OCI-M2 (cell line): ENCODE measurements at regions not wholly inside any gene's neighbourhood (a gene's known extent, or its start where the extent isn't known, plus 50 kb on each side); places are given as distances from the start of the nearest gene placed in this dataset.

Experiments used
- DNase-seq: peaks from one replicate; lab custom pipeline; 2025; ENCODE audit not compliant: unreplicated experiment; lab: John Stamatoyannopoulos, UW

GRCh38 chr18:27411911-27412310 is 226.8 kb upstream of the CHST9 start:
- DNase-seq = no peak

- DNase-seq = no peak
Observed at GRCh38 chr18:27411013-27411412, 225.9 kb upstream of the CHST9 start.

DNA sequence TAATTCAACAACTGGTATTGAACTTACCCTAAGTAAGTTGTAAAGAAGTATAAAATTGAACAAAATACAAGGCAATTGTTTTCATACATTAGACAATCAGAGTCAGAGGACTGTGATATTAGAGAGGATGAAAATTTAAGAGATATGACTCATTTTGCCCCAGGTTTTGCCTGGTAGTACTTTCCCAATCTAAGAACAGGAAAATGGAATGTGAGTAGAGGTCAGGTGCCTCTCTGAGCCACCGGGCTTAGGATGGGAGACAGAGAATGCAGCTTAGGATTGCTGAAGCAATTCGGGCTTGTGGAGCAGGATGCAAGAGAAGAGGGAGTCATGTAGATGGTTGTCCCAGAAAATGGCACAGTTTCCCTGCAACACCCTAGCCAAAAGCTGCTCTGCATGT is 219.7 kb upstream of the CHST9 start:
- DNase-seq = no peak

- DNase-seq = no peak
Observed at GRCh38 chr18:27400001-27400400, 214.9 kb upstream of the CHST9 start.

DNA sequence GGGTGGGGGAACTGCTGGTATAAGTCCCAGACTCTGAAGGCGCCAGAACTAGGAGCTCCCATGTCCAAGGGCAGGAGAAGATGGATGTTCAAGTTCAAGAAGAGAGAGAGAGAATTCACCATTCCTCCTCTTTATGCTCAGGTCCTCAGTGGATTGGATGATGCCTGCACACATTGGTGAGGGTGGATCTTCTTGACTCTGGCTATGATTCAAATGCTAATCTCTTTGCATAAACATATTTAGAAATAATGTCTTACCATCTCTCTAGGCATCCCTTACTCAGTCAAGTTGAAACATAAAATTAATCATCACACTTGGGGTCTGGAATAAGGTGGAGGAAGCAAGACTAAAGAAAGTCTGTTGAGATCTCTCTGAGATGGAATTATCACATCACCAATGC is 210.6 kb upstream of the CHST9 start:
- DNase-seq = no peak

GRCh38 chr18:27394687-27395086 is 209.6 kb upstream of the CHST9 start:
- DNase-seq = no peak

DNA sequence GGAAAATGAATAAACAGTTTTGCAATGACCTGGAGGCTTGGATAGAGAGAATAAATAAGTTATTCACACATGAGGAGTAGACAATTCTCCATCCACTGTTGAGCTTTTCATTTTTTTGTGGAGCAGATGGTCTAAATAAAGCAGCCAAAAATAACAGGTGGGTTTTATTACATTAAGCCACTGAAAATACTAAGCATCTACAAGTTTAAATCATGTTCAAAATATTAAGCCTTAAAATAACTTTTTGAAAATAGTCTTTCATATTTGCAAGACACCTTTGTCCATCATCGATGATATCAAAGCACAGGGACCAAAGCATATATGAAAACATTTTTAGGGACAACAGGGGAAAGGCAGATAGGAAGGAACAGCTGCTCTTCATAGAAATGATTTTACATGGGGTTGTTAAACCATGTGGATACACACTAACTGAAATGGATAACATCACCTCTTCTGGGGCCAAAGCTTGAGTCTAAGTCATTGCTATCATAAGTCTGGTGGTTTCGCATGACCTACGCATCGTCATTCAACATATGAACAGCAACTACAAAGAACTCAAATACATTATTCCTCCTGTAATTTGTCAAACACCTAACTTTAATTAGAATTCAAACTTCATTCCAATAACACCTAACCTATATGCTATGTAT is 197.6 kb upstream of the CHST9 start:
- DNase-seq = no peak

GRCh38 chr18:27378431-27379095 is 193.5 kb upstream of the CHST9 start:
- no peak for DNase-seq

- DNase-seq = no peak
Observed at GRCh38 chr18:27377251-27377650, 192.1 kb upstream of the CHST9 start.

DNA sequence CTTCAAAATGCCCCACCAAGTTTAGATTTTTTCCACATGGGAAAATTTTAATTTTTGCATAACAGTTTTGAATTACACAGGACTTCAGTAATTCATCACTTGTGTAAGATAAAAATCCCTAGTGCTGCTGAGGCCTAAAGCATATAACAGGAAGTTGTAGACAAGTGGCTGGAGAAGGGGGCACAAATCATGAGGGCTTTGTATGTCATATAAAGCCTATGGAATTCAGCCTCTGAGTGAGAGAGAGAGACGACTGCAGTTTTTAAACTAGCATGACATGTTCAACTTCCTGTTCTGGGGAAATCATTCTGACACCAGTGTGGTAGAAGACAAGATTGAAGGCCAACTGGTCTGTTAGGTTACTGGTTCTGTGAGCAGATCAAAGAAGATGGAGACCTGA is 187.3 kb upstream of the CHST9 start:
- no peak for DNase-seq

DNA sequence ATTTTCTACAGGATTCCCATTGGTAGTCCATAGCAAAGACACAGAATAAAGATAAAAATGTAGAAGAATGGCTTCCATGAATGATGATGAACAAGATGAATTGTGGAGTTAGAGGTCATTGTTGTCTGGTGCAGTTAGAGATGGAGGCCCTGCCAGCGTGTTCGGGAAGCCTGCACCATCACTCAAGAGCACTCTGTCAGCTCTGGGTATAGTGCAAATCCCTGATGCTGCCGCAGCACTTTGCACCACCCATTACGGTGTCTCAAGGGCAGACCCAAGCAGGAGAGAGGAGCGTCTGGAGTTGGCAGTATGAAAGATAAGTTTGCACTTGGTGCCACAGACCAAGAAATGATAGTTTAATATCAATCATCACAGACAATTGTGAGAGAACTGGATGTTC is 181.6 kb upstream of the CHST9 start:
- no peak for DNase-seq

- no peak for DNase-seq
Observed at GRCh38 chr18:27366151-27366550, 181.0 kb upstream of the CHST9 start.

GRCh38 chr18:27363872-27364271 is 178.8 kb upstream of the CHST9 start:
- DNase-seq = no peak

GRCh38 chr18:27361477-27361876 is 176.4 kb upstream of the CHST9 start:
- no peak for DNase-seq

DNA sequence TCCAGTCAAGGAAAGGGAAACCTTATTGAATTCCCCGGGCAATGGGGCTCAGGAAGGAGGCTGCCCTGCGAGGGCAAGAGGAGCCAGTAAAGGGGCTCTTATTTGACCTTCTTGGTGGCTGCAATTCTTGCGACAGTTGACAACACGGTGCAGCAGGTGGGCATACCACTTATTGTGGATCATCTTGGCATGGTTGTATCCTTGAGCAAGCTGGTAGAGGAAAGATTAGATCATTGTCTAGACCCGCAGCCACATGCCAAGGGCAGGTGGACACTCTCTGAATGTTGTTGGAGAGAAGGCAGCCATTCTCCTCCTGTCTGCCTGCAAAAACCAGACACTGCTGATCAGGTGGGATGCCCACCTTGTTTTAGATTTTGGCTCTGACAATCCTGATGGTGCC is 170.2 kb upstream of the CHST9 start:
- DNase-seq = no peak

GRCh38 chr18:27353273-27353672 is 168.2 kb upstream of the CHST9 start:
- no peak for DNase-seq

GRCh38 chr18:27349284-27349882 is 164.3 kb upstream of the CHST9 start:
- no peak for DNase-seq

GRCh38 chr18:27331606-27332005 is 146.5 kb upstream of the CHST9 start:
- DNase-seq = no peak

- DNase-seq = no peak
Observed at GRCh38 chr18:27314996-27315395, 129.9 kb upstream of the CHST9 start.

GRCh38 chr18:27313678-27314077 is 128.6 kb upstream of the CHST9 start:
- DNase-seq = no peak

DNA sequence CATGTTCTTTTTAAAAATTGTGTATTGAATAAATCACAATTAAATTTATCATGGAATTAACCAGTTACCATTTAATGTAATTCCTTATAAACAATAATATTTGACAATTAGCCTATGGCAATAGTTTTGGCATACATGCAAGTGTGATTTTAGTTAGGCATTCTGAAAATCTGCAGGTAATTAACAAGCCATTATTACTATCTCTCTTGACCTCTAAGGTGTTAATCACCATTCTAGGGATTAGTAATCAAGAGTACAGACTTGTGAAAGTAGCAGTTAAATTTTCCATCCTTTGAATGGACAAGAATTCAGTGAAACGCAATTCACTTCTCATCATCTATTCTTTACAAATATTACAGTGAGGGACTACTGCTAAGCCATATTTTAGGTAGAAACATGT is 127.7 kb upstream of the CHST9 start:
- DNase-seq = no peak

DNA sequence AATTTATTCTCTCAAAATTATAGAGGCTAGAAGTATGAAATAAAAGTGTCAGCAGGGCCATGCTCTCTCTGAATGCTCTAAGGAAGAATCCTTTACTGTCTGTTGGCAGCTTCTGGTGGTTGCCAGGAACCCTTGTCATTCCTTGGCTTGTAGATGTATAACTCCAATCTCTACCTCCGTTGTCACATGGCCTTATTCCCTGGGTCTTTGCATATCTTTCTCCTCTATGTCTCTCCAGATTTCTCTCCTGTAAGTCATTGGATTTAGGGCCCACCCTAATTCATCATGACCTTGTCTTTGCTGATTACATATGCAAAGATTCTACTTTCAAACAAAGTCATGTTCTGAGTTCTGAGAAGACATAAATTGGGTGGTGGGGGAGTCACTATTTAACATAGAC is 127.0 kb upstream of the CHST9 start:
- DNase-seq = no peak

DNA sequence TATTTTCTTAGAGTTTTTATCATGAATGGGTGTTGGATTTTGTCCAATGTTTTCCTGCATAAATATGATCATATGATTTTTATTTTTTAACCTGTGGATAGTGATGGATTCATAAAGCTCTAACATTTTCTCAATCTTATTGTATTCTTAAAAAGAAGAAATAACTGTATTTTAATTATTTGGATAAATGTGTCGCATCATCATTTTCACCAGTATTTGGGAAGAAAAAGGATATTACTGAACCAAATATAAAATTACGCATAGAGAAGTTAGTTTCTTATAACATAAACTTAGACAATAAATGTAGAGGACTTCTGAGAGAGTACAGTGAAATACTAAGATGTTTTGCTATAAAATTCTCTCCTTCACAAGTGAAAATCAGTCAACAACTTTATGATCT is 126.0 kb upstream of the CHST9 start:
- no peak for DNase-seq
